ENCODE measurements at regions not wholly inside any gene's neighbourhood (a gene's known extent, or its start where the extent isn't known, plus 50 kb on each side); places are given as distances from the start of the nearest gene placed in this dataset.

DNA sequence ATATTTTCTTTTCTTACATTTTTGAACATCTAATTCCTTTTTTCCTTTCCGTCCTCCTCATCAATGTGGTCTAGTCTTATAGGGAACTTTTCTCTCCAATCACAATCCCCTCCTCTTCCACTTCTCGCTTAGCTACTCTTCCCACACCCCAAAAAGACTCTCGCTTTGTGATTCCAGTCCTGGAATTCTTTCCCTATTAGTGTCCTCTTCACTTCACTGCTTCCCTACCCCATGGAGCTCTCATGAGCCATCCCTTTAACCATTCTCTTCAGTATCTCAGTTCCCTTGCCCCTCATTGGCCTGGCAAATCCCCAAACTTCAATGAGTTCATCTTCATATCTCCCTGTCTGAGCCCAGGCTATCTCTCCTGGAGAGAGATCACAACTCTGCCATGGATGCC lies 55.3 kb upstream of the CEP85L start (continued):
- TF ChIP-seq, protein P1, sequence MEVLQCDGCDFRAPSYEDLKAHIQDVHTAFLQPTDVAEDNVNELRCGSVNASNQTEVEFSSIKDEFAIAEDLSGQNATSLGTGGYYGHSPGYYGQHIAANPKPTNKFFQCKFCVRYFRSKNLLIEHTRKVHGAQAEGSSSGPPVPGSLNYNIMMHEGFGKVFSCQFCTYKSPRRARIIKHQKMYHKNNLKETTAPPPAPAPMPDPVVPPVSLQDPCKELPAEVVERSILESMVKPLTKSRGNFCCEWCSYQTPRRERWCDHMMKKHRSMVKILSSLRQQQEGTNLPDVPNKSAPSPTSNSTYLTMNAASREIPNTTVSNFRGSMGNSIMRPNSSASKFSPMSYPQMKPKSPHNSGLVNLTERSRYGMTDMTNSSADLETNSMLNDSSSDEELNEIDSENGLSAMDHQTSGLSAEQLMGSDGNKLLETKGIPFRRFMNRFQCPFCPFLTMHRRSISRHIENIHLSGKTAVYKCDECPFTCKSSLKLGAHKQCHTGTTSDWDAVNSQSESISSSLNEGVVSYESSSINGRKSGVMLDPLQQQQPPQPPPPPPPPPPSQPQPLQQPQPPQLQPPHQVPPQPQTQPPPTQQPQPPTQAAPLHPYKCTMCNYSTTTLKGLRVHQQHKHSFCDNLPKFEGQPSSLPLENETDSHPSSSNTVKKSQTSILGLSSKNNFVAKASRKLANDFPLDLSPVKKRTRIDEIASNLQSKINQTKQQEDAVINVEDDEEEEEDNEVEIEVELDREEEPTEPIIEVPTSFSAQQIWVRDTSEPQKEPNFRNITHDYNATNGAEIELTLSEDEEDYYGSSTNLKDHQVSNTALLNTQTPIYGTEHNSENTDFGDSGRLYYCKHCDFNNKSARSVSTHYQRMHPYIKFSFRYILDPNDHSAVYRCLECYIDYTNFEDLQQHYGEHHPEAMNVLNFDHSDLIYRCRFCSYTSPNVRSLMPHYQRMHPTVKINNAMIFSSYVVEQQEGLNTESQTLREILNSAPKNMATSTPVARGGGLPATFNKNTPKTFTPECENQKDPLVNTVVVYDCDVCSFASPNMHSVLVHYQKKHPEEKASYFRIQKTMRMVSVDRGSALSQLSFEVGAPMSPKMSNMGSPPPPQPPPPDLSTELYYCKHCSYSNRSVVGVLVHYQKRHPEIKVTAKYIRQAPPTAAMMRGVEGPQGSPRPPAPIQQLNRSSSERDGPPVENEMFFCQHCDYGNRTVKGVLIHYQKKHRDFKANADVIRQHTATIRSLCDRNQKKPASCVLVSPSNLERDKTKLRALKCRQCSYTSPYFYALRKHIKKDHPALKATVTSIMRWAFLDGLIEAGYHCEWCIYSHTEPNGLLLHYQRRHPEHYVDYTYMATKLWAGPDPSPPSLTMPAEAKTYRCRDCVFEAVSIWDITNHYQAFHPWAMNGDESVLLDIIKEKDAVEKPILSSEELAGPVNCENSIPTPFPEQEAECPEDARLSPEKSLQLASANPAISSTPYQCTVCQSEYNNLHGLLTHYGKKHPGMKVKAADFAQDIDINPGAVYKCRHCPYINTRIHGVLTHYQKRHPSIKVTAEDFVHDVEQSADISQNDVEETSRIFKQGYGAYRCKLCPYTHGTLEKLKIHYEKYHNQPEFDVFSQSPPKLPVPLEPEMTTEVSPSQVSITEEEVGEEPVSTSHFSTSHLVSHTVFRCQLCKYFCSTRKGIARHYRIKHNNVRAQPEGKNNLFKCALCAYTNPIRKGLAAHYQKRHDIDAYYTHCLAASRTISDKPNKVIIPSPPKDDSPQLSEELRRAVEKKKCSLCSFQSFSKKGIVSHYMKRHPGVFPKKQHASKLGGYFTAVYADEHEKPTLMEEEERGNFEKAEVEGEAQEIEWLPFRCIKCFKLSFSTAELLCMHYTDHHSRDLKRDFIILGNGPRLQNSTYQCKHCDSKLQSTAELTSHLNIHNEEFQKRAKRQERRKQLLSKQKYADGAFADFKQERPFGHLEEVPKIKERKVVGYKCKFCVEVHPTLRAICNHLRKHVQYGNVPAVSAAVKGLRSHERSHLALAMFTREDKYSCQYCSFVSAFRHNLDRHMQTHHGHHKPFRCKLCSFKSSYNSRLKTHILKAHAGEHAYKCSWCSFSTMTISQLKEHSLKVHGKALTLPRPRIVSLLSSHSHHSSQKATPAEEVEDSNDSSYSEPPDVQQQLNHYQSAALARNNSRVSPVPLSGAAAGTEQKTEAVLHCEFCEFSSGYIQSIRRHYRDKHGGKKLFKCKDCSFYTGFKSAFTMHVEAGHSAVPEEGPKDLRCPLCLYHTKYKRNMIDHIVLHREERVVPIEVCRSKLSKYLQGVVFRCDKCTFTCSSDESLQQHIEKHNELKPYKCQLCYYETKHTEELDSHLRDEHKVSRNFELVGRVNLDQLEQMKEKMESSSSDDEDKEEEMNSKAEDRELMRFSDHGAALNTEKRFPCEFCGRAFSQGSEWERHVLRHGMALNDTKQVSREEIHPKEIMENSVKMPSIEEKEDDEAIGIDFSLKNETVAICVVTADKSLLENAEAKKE (CRISPR knock-in tag; IDR thresholded peaks at IDR 0.05) = no peak
- no peak for TF ChIP-seq ZNF114 (CRISPR knock-in tag; IDR thresholded peaks at IDR 0.05)

DNA sequence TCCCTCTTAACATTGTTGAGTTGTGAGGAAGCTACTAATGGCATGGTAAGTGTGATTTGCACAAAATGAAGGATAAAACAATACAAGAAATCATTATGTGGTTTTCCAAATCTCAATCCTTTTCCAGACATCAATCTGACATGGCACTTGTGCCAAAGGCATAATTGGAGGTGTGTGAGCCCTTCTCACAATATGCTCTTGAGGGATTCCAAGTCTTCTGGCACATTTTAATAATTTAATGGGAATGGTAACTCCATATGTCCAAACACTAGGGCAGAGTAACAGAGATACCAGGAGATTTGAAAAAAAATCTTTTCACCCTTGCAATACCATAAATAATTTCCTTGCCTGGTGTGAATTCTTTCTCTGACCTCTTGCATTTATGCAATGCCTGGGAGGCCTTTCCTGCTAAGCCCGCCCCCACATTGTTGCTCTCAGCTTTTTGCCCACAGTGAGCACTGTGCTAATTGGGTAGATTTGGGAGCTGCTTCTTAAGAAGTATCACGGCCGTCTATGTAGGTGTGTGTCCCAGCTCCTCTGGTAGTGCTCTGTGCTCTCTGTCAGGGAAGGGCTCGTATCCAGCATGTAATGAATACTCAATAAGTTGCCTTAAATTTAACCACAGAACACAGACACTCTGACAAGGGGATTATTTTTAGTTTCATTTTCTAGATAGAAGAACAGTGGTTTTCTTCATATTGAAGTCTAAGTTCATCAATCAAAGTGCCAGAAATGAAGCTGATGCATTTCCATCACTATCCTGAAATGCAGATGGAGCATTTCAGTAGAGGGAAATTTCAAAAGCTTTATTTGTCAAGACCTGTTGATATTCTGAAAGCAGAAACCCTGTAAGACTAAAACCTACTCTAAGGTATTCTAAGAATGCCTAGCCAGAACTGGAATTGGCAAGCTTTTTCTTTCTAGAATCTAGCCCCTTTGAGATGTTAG lies 54.4 kb upstream of the CEP85L start:
- Histone ChIP-seq H3K4me3 (no peak overlapping the region), H3K27me3 (ENCODE audit: insufficient read depth) (no peaks in the 10 kb centered on the region), H3F3A (replicated peaks; ENCODE audit: low read depth) (no peaks in the 10 kb centered on the region), H3K27ac (ENCODE audit: low read depth) (peak overlapping the region; percentile 71), H3K4me1 (ENCODE audit: insufficient read depth) (peaks cover 43% of the 10 kb centered on the region), H3K36me3 (ENCODE audit: insufficient read depth) (no peaks in the 10 kb centered on the region), H2AFZ (no peak overlapping the region), H3K9me2 (ENCODE audit: insufficient read depth) (no peaks in the 10 kb centered on the region), H4K20me1 (replicated peaks; ENCODE audit: insufficient read depth) (no peaks in the 10 kb centered on the region), H3K4me2 (peak overlapping the region; percentile 69), H3K79me2 (replicated peaks; ENCODE audit: insufficient read depth) (no peaks in the 10 kb centered on the region)
- peak overlapping the region; percentile 10; the same call in 1 of the 2 replicates for H3K27ac Mint-ChIP-seq
- peaks cover 37% of the 10 kb centered on the region for H3K4me1 Mint-ChIP-seq
- H3K4me3 Mint-ChIP-seq = peak overlapping the region; percentile 36
- ATAC-seq (peak; percentile 83), DNase-seq (ENCODE audit: low spot score) (peak; percentile 75)
- no peaks in the 10 kb centered on the region for H3K27me3 Mint-ChIP-seq (ENCODE audit: insufficient read depth, low read depth, poor library complexity)
- no peaks in the 10 kb centered on the region for H3K9me3 Mint-ChIP-seq
- H3K36me3 Mint-ChIP-seq (ENCODE audit: low read depth) = no peaks in the 10 kb centered on the region
- TF ChIP-seq, protein P1 (CRISPR knock-in tag; IDR thresholded peaks at IDR 0.05) = no peak
- no peak for TF ChIP-seq EZH2phosphoT487 (IDR thresholded peaks at IDR 0.05; ENCODE audit: unreplicated experiment)
- TF ChIP-seq NANOG (IDR thresholded peaks at IDR 0.05; ENCODE audit: borderline replicate concordance) = no peak
- TF ChIP-seq, protein P2, sequence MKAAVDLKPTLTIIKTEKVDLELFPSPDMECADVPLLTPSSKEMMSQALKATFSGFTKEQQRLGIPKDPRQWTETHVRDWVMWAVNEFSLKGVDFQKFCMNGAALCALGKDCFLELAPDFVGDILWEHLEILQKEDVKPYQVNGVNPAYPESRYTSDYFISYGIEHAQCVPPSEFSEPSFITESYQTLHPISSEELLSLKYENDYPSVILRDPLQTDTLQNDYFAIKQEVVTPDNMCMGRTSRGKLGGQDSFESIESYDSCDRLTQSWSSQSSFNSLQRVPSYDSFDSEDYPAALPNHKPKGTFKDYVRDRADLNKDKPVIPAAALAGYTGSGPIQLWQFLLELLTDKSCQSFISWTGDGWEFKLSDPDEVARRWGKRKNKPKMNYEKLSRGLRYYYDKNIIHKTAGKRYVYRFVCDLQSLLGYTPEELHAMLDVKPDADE (IDR thresholded peaks at IDR 0.05) = no peak
- no peak for TF ChIP-seq CREB1 (CRISPR knock-in tag; IDR thresholded peaks at IDR 0.05; ENCODE audit: low read depth)
- TF ChIP-seq EZH2 (IDR thresholded peaks at IDR 0.05; ENCODE audit: low read depth, unreplicated experiment) = no peak
